ENCODE measurements at regions not wholly inside any gene's neighbourhood (a gene's known extent, or its start where the extent isn't known, plus 50 kb on each side); places are given as distances from the start of the nearest gene placed in this dataset.

GRCh38 chr20:40255365-40255764 is 433.7 kb downstream of the MAFB start:
- TF ChIP-seq CTCF (IDR thresholded peaks at IDR 0.05; ENCODE audit: insufficient read depth, low read length) (no peak), POLR2AphosphoS5 (IDR thresholded peaks at IDR 0.05; ENCODE audit: low read depth) (no peak)
